LNCAP (cell line): ENCODE measurements at regions not wholly inside any gene's neighbourhood (a gene's known extent, or its start where the extent isn't known, plus 50 kb on each side); places are given as distances from the start of the nearest gene placed in this dataset.

Experiments used
- CTCF ChIP-seq: fragments of 450-650 bp; IDR thresholded peaks from 2 replicates; pipeline ENCODE4 v1.5.1; 2017; ENCODE audit warnings: mild to moderate bottlenecking

GRCh38 chr11:134758342-134758931 is 346.4 kb upstream of the B3GAT1 start:
- no peak for TF ChIP-seq CTCF

- no peak for TF ChIP-seq CTCF
Observed at GRCh38 chr11:134757633-134758032, 345.6 kb upstream of the B3GAT1 start.

GRCh38 chr11:134756811-134757540 is 344.9 kb upstream of the B3GAT1 start:
- no peak for TF ChIP-seq CTCF

GRCh38 chr11:134755535-134755934 is 343.5 kb upstream of the B3GAT1 start:
- no peak for TF ChIP-seq CTCF

GRCh38 chr11:134754521-134755198 is 342.6 kb upstream of the B3GAT1 start:
- no peak for TF ChIP-seq CTCF

GRCh38 chr11:134753771-134754520 is 341.9 kb upstream of the B3GAT1 start:
- no peak for TF ChIP-seq CTCF

GRCh38 chr11:134752964-134753770 is 341.1 kb upstream of the B3GAT1 start:
- TF ChIP-seq CTCF = no peak
